GM18868 (cell line): ENCODE measurements at regions not wholly inside any gene's neighbourhood (a gene's known extent, or its start where the extent isn't known, plus 50 kb on each side); places are given as distances from the start of the nearest gene placed in this dataset.

Experiments
- ATAC-seq: cut with Tn5 transposase; IDR thresholded peaks from one replicate; pipeline ENCODE4 v1.9.1; 2021; ENCODE audit warnings: mild to moderate bottlenecking, moderate library complexity; ENCODE audit not compliant: unreplicated experiment

DNA sequence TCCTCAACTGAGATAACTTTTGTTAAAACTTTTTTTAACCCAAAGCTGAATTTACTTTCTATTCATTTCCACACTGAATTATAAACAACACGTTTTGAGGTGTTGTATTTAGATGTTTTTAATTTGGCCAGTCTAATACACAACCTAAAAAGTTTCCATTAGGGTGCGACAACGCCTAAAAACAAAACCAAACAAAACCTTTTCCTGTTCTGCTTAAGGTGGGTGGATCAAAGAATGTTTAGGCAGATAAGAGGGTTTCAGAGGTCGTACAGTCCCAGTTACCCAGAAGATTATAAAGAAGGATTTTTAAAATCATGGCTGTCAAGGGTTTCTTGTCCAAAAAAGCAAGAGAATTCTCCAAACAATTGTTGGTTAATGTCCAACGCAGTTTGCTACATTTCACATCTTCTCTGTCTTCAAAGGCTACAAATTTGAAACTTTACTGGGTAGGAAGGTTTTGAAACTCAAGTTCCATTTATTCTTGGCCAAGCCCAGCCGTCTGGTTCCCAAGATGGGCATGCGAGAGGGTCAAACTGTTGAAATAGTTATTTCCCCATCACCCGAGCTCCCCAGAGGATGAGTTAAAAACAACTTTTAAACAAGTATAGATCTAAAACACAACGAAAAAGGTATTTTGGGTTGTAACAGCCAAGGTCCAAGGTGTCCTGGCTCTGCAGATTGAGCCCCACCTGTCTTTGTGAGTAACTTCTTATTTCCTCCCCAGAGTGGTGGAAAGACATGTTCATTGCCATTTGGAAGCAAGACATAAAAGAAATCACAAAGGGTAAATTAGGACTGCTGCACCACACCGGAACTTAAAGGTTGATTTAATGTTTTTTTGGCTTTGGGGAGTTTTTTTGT lies 122.8 kb upstream of the MAP3K1 start:
- no peak for ATAC-seq

DNA sequence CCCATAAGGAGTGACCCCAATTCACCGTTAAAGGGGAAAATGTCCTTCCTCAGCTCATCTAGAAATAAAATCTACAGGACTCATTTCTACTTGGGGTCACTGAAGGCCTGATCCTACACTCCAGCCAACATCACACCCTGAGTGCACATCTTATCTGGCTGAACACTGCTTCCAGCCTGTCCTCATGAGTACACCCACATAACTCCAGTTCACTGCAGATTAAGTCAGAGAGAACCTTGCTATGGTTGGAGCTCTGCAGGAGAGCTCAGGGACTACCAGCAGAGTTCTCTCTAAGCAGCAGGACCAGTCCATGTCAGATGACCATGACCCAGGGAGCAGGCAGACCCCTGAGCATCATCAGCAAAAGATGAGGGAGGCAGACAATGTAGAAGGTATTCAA lies 126.9 kb upstream of the MAP3K1 start:
- no peak for ATAC-seq

DNA sequence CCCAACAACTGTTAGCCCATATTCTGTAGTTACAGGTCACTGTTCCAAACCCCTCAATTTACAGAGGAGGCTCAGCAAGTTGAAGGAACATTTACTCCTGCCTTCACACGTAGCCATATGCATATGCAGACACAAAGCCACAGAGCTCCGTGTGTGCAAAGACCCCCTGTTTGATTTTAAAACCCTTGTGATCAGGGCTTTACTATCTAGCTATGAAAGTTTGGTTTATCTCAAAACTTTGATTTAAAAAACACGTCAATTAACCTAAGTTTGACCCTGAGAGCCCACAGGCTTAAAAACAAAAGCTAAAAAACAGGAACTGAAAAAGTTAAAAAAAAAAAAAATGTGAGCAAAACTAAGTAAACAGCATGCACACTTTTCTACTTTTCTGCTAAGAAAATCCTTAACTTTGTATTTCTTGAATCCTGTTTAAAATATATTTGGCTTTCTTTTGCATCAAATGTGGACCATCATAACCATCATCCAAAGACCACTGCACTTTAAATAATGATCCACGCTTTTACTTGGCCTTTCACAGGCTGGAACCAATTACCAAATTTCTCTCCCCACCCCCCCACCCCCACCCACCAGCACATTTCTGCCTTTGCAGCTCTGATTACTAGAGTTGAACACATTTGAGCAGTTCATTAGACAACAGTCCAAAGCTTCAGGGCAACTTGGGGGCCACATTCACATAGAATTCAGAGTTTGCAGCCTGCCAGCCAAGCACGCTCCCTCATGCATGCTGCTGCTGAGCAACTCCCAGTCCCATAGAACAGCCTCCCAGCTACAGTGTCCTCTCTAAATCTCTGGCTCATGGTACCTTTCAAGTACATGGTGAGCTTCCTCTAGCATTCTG lies 128.8 kb upstream of the MAP3K1 start:
- ATAC-seq: peak; percentile 73

DNA sequence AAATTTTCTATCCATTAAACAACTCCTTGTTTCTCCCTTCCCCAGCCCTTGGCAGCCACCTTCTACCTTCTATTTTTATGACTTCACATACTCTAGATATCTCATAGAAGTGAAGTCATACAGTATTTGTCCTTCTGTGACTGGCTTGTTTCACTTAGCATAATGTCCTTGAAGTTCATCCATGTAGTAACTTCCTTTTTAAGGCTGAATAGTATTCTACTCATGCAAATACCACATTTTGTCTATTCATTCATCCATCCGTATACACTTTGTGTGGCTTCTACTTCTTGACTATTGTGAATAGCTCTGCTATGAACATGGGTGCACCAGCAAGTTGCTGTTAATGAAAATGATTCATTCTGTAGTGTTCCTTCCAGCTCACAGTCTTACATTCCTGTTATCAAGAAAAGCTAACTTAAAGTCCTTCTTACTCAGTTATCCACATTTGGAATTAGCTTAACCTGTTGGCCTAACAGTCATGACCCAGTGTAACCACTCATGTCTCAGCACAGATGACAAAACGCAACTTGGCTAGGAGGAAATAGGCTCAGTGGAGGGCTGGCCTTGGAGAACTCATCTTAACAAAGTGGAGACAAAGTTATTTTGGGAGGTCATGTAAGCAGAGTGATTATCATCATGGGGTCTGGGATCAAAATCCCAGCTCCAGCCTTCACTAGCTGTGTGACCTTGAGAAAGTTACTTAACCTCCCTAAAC lies 129.7 kb upstream of the MAP3K1 start:
- ATAC-seq: no peak

DNA sequence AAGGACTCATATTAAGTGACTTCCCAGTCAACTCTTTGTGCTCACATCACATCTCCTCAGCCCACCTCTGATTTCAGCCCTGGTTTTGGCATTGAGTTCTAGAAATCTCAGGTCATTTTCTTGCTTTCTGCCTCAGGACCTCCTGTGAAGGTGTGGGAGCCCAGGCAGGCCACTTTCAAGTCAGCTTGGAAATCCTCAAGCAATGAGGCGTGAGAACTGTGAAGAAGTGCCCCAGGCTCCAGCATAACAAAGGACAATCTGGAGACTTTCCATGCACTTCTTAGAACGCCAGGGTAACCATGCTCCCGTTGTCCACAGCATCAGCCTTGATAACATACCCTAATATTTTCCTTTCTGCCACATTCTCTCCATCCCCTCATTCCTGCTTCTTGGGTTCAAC lies 131.2 kb upstream of the MAP3K1 start:
- no peak for ATAC-seq

DNA sequence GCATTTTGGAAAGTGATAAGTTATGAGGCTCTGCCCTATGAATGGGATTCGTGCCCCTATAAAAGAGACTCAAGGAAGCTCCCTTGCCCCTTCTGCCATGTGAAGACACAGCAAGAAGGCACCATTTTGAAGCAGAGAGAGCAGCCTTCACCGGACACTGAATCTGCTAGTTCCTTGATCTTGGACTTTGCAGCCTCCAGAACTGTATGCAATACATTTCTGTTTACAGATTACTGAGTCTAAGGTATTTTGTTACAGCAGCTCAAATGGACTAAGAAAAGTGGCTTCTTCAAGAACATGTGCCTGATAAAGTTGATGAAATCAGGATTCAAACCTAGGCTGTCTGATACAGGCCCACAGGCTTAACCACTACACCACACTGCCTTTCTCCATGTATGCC lies 131.6 kb upstream of the MAP3K1 start:
- no peak for ATAC-seq

DNA sequence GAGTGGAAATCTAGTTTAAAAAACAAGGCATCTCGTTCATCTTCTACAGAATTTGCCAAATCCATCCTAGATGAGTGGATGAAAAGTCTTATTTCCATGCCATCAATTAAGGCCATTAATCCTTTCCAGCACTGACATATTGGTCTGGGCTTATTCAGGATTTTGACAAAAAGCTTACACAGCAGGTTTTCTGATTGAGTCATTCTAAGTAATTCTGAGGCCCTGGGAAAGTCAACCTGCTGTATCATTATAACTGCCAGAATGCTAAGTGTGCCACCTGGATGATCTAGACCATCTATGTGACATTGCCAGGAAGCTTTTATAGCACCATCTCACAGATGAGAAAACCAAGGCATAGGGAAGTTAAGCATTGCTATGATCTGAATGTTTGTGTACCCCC lies 132.1 kb upstream of the MAP3K1 start:
- no peak for ATAC-seq

DNA sequence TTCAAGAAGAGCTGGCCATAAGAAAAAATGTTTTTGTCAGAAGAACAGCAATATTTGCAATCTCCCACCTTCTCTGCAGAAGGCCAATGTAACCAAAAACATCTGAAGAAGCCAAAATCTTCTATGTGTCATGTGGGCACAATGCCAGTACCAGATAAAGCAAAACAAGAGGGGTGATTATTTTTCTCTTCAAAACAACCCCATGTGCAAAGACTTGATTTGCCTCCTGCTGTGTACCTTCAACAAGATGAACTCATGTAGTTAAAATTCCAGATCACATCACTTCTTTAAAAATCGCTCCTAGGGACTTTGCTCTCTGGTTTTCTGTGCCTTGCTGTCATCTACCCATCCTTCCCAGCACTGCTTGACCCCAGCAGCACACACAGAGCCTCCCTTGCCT lies 134.0 kb upstream of the MAP3K1 start:
- no peak for ATAC-seq

DNA sequence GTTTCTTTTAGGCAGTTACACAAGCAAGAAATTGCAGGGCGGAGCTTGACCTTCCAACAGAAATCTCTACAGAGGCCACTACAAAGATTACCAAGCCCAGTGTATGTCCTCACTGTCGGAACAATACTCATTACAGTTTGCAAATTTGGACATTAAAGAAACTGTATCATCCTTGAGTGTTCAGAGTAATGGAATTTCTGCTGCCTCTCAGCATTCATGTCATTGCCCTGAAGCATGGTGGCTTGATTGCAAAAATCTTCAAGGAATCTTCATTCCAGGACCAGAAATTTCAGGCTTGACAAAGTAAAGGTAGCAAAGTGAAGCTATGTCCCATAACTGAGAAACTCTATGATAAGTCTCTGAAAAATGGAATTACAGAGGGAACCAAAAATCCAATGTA lies 134.6 kb upstream of the MAP3K1 start:
- no peak for ATAC-seq

DNA sequence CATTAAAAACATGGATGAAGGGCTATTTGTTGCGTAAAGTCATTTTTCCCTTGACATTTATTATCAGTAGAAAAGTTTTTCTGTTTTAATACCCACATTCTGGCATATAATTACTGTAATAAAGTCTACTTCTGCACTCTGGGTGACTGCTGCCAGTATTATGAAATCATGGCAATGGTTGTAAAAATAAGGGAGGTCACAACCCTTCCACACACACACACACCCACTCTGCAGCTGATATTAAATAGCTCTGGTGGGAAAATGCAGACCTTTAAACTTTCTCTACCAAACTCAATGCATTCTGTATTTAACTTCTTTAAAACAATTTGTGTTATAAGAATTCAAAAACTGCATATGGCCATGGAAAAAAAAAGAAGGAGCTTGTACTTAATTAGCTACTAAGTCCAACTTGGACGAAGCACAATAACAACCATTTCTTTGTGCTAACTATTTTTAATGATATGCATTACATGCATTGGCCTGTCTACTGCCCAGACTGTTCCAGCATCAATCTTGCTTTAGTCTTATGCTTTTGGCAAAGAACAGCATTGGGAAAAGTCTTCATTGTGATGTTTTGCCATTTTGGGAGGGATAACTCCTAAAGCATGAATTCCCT lies 137.6 kb upstream of the MAP3K1 start:
- no peak for ATAC-seq

DNA sequence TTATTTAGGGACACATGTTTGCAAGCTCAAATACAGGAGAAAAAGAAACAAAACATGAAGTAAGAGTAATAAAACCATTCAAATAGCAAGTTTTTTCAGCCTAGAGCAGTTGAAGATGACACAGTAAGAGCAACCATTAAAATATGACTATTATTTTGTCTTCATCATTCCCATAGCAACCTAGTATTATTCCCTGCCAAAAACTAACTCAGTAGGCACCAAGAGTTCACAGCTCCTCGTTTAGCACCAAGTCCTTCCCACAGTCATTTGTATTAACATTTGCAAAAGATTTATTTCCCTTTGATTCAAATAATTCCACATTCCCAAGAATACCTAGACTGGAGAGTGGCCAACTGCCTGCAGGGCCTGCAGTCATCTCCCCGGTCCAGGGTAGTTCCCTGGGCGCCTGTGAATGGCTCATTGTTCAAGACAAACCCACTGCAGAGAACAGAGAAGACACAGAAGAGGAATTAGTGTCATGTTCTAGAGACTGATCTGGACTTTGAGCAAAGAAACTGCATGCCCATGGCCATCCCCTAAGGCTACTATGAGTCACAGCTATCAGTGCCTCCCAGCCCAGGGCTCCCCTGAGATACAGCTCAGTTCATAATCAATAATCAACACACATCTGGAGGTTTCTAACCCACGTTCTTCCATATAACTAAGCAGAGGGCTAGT lies 139.1 kb upstream of the MAP3K1 start:
- ATAC-seq: peak; percentile 60

DNA sequence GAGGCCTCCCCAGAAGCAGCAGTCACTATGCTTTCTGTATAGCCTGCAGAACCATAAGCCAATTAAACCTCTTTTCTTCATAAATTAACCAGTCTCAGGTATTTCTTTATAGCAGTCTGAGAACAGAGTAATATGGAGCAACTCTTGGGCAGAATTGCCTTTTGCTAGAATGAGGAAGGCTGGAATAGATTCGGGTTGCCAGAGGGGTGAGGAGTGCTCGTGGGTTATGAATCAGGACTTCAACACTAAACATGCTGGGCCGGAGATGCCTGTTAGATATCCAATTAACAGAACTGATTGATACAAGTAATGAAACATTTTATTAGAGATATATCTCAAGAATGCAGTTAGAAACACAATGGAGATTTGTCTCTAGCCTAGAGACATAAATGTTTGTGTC lies 140.9 kb upstream of the MAP3K1 start:
- ATAC-seq: no peak

DNA sequence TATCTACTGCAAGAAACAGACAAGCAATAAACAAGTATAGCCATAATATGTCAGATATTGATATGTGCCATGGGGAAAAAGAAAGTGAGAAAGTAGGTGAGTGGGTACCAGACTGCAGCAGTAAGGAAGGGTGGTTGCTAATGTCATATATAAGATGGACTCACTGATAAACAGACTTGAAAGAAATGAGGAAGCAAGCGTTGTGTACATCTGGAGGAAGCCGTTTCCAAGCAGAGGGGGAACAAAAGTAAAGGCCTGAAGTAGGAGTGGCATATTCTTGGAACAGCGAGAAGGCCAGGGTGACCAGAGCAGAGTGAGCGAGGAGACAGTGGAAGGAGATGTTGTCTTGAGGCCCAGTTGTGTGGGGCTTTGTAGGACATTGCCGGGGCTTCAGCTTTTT lies 142.2 kb upstream of the MAP3K1 start:
- no peak for ATAC-seq

DNA sequence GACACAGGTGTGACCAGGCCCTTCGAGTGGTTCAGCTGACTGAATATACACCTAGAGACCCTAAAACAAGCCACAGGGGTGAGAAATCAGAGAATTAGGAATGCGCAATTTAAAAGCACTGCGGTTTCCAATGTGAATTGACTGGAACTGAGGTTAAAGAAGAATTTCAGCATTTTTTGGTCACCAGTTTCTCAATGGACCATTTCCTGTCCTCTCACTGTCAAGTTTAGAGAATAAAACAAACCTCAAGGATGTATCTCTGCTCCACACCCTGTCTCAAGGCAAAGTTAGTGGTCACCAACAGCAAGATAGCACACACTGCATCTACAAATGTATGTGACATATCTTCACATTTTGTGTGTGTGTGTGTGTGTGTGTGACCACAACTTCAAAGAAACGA lies 143.8 kb upstream of the MAP3K1 start:
- ATAC-seq: no peak

DNA sequence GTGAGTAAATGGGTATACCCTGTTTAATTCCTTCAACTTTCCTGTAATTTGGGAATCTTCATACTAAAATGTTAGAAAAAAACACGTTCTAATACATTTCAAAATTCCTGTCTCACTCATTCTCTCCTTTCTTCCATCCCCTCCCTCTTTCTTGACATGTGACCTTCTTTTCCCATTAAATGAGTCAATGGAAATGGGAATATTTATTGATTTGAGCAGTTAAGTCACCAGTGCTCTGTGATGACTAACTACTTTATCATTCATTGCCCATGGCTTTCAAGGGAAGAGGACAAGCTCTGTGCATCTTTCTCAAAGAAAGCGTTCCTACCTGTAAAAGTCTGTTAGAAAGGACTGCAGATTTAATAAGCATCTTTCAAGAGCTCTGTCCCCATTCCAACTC lies 144.4 kb upstream of the MAP3K1 start:
- ATAC-seq: no peak

DNA sequence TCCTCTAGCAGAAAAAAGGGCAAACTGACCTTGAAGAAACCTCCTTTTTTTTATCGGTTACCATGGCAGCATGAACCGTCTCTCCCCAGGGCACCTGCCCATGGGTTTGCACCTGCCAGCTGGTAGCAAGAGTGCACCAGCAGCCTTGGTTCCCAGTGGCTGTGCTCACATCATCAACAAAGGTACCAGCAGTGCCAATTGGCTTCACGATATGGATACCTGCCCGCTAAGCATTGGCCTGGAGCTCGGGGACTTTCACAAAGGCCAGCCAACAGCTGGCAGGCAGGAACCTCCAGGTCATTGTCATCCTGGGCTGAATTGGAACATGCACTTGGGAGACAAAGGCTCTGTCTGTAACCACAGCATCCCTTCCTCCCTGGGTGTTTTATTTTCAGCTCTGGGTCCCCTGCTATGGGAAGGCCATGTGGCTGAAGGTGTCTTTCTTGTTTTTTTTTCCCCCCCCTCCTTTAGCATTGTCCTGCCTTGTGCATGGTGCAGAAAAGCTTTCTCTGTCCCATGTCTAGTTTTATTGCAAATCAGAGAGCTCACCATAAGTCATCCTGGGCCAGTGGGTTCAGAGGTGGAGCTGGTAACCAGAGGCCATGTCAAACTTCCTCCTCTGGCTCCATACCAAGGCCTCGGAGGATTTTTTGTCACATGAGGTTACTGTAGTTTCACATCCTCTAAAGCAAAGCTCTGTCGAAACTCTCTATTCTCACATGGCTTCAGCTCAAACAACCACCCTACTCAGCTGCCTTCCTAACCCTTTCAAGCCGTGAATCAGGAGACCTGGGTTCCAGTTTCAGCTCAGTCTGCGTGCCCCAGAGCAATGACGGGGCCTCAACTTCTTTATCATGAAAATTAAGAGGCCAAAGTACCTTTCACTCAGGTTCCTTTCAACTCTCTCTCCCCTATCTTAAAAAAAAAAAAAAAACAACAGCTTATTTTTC lies 145.5 kb upstream of the MAP3K1 start:
- peak; percentile 99 for ATAC-seq

DNA sequence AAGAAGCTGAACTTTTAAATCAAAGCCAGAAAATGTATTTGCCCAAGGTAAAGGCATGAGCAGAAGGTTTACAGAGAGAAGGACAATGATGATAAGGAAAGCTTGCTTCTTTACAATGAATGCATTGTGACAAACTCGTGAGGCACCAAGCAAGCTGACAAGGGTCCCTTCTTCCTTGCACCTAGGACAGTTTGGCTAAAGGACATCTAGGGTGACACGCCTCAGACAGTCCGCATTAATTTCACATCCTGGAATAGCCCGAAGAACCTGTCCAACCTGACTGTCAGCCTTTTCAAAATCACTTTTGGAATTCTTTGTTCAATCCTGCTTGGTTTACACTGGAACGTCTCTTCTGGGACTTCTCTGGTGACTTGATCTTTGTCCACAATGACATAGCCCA lies 146.4 kb upstream of the MAP3K1 start:
- no peak for ATAC-seq

DNA sequence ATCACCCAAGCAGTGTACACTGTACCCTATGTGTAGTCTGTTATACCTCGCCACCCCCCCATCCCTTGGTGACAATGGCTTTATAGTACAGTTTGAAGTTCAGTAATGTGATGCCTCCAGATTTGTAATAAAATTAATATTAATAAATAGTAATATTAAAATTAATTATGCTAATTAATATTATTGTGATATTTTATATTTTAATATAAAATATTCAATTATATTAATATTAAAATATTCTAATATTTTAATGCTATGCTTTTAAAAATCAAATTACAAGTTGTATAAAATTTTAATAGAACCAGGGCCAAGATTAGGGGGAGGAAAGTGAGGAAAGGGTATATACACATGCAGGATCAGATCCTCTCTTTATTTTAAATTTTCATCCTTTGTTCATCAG lies 147.7 kb upstream of the MAP3K1 start:
- no peak for ATAC-seq

DNA sequence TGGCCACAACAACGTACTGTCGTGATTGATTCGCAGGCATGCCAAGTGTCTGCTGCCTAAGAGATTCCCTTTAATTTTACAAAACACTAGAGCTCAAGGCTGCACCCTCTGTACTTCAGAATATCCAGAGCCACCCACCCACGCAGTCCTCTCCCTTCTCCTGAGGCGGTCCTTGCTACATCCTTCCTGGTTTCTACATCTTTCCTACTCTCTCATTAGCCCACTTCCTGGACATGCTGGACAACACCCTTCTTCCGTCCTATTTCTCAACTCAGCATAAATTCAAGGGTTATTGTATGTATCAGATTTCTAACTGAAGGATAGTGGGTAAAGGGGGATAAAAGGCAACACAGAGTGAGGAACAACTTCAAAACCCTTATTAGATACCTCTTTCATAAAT lies 148.4 kb upstream of the MAP3K1 start:
- no peak for ATAC-seq
